Activated CD4-positive, alpha-beta T cell treated with anti-CD3 and anti-CD28 coated beads, Interleukin-2, amount 10 ng/mL, durations not matched to agents 7 days and 5 days (primary cell): ENCODE measurements at regions not wholly inside any gene's neighbourhood (a gene's known extent, or its start where the extent isn't known, plus 50 kb on each side); places are given as distances from the start of the nearest gene placed in this dataset.

Experiments used
- CTCF ChIA-PET: fragments of 350-600 bp; sonication (Branson Sonifier 250); formaldehyde crosslinking; loops from one replicate; lab custom pipeline; 2021; ENCODE audit warnings: antibody characterized with exemption; lab: Charles Lee
- POLR2A ChIA-PET: fragments of 350-600 bp; sonication (Branson Sonifier 250); formaldehyde crosslinking; loops from one replicate; lab custom pipeline; 2021; ENCODE audit warnings: antibody characterized with exemption; lab: Charles Lee
- DNase-seq: peaks from one replicate; pipeline ENCODE4 v3.0.0-alpha.2; 2020
- H3K27ac Mint-ChIP-seq: one replicate; pipeline ENCODE4 v1.8.0; 2021; ENCODE audit warnings: mild to moderate bottlenecking, moderate library complexity, mixed read lengths
- H3K27me3 Mint-ChIP-seq: one replicate; pipeline ENCODE4 v1.8.0; 2021; ENCODE audit warnings: mixed read lengths
- H3K36me3 Mint-ChIP-seq: one replicate; pipeline ENCODE4 v1.8.0; 2021; ENCODE audit warnings: low read depth, mixed read lengths
- H3K4me1 Mint-ChIP-seq: one replicate; pipeline ENCODE4 v1.8.0; 2021; ENCODE audit warnings: mixed read lengths
- H3K4me3 Mint-ChIP-seq: one replicate; pipeline ENCODE4 v1.8.0; 2021; ENCODE audit warnings: mild to moderate bottlenecking, moderate library complexity, mixed read lengths
- H3K9me3 Mint-ChIP-seq: one replicate; pipeline ENCODE4 v1.8.0; 2021; ENCODE audit warnings: mixed read lengths

DNA sequence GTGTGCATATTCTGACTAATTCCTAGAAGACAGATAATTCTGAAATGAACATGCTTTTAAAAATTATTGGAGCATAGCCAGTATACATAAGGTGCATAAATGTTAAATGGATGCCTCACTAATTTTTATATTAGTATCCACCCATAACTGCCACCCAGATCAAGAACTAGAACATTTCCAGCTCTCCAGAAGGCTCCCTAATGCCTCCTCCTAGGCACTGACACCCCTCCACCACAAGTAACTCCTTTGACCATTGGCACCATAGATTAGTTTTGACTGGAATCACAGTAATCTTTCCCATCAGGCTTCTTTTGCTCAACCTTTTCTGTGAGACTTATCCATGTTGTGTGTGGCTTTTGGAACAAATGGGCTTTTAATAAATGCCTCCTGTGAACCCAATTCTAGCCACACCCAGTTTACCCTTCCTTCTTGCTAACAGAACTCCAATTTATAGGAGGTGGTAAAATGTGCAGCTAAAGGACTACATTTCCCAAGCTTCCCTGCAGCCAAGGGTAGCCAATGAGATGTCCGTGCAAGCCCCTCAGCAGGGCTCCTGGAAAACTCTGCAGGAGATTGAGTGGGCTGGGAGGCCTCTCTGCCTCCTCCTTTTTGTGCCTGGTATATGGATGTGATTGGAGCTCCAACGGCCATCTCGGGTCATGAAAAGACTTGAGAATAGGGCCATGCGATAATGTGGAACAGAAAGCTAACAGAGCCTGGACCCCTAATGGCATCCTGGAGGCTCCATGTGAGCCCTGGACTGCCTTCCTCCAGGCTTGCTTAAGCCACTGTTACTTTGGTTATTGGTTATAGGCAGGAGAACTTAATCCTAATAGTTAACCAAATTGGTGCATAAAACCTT lies 322.6 kb upstream of the TLE3 start:
- no peak overlapping the region for H3K4me3 Mint-ChIP-seq
- H3K36me3 Mint-ChIP-seq = peaks cover 10% of the 10 kb centered on the region
- H3K9me3 Mint-ChIP-seq = peaks cover 10% of the 10 kb centered on the region
- peaks cover 15% of the 10 kb centered on the region for H3K4me1 Mint-ChIP-seq
- POLR2A ChIA-PET = no interaction called here
- peaks cover 36% of the 10 kb centered on the region for H3K27me3 Mint-ChIP-seq
- no peak for DNase-seq
- no peak overlapping the region for H3K27ac Mint-ChIP-seq
- CTCF ChIA-PET = no interaction called here

DNA sequence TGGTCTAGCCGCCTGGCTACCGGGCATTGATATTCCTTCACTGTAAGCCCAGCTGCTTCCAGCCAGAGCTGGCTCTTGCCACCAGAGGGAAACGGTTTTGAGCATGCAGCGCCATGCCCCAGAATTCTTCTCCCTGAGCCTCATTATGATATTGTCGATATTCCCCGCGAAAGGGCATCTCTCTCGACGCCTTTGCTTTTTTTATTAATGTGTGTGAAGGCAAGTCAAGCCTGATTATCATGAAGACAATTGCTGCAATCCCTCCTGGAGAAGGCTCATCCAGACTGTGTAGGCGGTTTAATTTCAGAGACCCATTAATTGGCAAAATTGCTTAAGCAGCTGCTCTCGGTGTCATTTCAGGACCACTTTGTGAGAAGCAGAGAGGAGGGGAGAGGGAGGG lies 321.2 kb upstream of the TLE3 start:
- Mint-ChIP-seq H3K9me3 (peaks cover 2% of the 10 kb centered on the region), H3K27me3 (peaks cover 36% of the 10 kb centered on the region), H3K4me1 (peaks cover 2% of the 10 kb centered on the region), H3K36me3 (peaks cover 2% of the 10 kb centered on the region), H3K4me3 (no peak overlapping the region), H3K27ac (no peak overlapping the region)
- no peak for DNase-seq
- ChIA-PET CTCF (no interaction called here), POLR2A (no interaction called here)

DNA sequence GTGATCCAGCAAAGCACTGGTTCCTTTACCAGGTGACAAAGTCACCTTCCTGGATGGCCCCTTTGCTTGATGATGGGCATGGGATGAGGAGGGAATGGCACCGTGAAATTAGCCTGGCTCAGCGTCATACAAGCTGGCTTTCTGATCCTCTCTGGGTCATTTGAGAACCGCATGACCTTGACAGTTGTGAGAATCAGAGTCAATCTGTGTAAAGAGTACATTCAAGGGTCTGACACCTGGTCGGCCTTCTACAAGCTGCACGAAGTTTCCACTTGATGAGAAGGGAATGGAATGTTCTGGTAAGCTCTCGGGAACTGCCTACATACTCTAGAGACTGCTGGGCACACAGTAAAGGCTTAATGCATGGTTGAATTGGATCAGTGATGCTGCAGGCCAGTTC lies 319.8 kb upstream of the TLE3 start:
- no peak for DNase-seq
- H3K27ac Mint-ChIP-seq = no peak overlapping the region
- no peaks in the 10 kb centered on the region for H3K9me3 Mint-ChIP-seq
- no peak overlapping the region for H3K4me3 Mint-ChIP-seq
- POLR2A ChIA-PET = no interaction called here
- CTCF ChIA-PET = no interaction called here
- no peaks in the 10 kb centered on the region for H3K4me1 Mint-ChIP-seq
- H3K36me3 Mint-ChIP-seq = no peaks in the 10 kb centered on the region
- H3K27me3 Mint-ChIP-seq = peaks cover 36% of the 10 kb centered on the region

DNA sequence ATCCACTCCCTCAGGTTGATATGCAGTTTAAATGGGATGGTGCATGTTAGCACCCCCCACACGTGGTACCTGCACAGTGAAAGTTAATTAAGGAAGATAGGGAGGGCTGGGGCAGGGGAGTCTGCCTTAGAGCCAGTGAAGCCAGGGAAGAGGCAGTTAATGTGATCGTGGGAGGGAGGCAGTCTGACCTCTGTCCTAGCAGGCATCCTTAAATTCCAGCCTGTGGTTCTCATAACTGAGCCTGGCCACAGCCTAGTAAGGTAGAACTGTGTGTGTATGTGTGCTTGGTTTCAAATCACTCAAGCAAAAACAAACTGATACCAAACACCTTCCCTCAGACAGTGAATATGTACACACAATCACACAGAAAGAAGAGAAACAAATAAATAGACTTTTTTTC lies 319.1 kb upstream of the TLE3 start:
- no peak for DNase-seq
- H3K36me3 Mint-ChIP-seq = no peaks in the 10 kb centered on the region
- ChIA-PET CTCF (no interaction called here), POLR2A (no interaction called here)
- H3K27me3 Mint-ChIP-seq = peaks cover 30% of the 10 kb centered on the region
- no peak overlapping the region for H3K4me3 Mint-ChIP-seq
- H3K27ac Mint-ChIP-seq = no peak overlapping the region
- H3K4me1 Mint-ChIP-seq = no peaks in the 10 kb centered on the region
- no peaks in the 10 kb centered on the region for H3K9me3 Mint-ChIP-seq

DNA sequence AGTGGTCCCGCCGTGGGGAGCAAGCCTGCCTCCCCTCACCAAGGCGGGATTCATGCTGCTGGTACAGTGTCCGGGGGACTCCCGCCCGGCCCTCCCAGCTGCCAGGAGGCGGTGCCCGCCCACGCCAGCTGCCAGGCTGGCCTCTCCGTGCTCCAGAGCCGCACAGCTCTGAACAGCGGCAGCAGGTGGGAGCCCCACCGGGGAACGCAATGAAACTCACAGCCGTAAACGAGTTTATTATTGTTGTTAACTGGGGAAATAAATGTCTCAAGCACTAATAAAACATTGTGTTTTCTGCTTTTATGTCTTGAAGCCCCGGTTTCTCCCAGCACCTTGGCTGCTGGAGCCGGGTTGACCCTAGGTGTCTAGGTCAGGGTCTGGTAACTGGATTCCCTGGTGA lies 317.7 kb upstream of the TLE3 start:
- CTCF ChIA-PET = no interaction called here
- no peak for DNase-seq
- Mint-ChIP-seq H3K27me3 (peaks cover 21% of the 10 kb centered on the region), H3K4me1 (no peaks in the 10 kb centered on the region), H3K4me3 (no peak overlapping the region), H3K9me3 (no peaks in the 10 kb centered on the region), H3K27ac (no peak overlapping the region), H3K36me3 (no peaks in the 10 kb centered on the region)
- POLR2A ChIA-PET = no interaction called here

DNA sequence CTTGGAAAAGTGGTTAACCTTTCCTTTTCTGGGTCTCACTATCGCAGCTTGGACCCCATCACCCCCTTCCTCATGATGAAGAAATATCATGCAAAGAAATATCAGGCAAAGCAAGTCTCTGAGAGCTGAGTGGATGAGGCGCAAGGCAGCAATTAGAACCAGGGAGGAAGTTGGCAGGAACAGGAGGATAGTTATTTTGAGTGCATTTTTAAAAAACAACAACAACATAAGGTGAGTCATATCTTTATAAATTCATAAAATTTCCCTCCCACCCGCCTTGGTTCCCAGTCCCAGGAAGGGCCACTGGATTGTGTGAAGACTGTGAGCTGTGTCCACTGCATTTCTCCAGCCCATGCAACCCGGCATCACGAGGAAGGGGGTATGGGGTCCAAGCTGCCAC lies 316.9 kb upstream of the TLE3 start:
- H3K27me3 Mint-ChIP-seq = peaks cover 15% of the 10 kb centered on the region
- ChIA-PET POLR2A (no interaction called here), CTCF (no interaction called here)
- no peaks in the 10 kb centered on the region for H3K4me1 Mint-ChIP-seq
- H3K9me3 Mint-ChIP-seq = no peaks in the 10 kb centered on the region
- H3K27ac Mint-ChIP-seq = no peak overlapping the region
- DNase-seq = no peak
- H3K36me3 Mint-ChIP-seq = no peaks in the 10 kb centered on the region
- no peak overlapping the region for H3K4me3 Mint-ChIP-seq

DNA sequence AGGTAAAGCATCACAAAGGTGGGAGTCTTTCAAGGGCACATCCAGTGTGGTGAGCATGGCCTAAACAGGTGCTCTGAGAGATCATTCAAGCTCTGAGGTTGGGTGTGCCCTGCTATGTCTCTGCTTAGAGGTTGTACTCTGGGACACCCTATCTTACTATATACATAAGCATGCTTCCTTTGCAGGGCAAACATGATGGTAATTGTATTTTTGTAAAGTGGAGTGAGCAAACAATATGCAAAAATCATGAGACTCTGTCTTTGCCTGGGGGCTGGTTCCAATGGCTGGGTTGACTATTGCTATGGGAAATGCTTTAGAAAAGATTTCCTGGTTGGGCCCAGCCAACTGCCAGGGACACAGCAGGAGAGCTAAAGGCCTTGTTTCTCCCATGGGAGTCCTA lies 315.1 kb upstream of the TLE3 start:
- H3K4me1 Mint-ChIP-seq = no peaks in the 10 kb centered on the region
- peaks cover 15% of the 10 kb centered on the region for H3K27me3 Mint-ChIP-seq
- ChIA-PET CTCF (interaction anchor here (0.8 to 1.5 kb wide), 2 partner anchors 10 to 91 kb away, joined by 3 to 4 read pairs; no protein-coding TSS in a partner anchor), POLR2A (no interaction called here)
- no peak overlapping the region for H3K4me3 Mint-ChIP-seq
- DNase-seq = no peak
- no peak overlapping the region for H3K27ac Mint-ChIP-seq
- H3K36me3 Mint-ChIP-seq = no peaks in the 10 kb centered on the region
- no peaks in the 10 kb centered on the region for H3K9me3 Mint-ChIP-seq

DNA sequence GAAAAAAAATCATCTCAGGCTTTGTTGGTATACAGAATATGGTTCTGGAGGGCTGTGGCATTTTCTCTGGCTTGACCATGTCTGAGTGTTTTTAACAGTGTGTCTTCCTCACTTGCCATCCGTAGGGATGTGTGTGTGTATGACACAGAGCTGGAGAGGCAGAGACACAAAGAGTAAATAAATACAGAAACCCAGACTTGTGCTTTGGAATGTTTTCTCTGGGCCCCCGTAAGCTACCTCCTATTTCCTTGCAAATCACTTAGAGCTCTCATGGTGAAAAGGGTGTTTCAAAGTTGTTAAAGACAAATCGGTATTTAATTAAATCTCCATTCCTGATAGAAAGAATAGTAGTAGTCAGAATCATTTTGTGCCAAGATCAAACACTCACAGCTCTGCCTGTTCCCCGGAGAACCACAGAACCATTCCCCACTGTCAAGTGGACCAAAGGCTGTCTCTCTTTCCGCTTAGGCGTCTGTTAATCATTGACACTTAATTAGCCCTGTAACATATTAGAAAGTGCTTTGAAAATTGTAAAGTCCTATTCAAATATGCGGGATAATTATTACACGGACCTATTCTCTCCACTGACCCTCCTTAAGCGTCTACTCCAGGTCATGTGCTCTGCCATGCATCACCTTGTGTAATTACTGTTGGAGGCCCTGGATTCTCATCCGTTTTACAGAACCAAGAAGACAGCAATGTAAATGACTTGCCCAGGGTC lies 313.6 kb upstream of the TLE3 start:
- CTCF ChIA-PET = no interaction called here
- Mint-ChIP-seq H3K36me3 (no peaks in the 10 kb centered on the region), H3K9me3 (no peaks in the 10 kb centered on the region), H3K27me3 (peaks cover 12% of the 10 kb centered on the region), H3K4me3 (no peak overlapping the region), H3K27ac (no peak overlapping the region), H3K4me1 (no peaks in the 10 kb centered on the region)
- DNase-seq = no peak
- POLR2A ChIA-PET = no interaction called here

DNA sequence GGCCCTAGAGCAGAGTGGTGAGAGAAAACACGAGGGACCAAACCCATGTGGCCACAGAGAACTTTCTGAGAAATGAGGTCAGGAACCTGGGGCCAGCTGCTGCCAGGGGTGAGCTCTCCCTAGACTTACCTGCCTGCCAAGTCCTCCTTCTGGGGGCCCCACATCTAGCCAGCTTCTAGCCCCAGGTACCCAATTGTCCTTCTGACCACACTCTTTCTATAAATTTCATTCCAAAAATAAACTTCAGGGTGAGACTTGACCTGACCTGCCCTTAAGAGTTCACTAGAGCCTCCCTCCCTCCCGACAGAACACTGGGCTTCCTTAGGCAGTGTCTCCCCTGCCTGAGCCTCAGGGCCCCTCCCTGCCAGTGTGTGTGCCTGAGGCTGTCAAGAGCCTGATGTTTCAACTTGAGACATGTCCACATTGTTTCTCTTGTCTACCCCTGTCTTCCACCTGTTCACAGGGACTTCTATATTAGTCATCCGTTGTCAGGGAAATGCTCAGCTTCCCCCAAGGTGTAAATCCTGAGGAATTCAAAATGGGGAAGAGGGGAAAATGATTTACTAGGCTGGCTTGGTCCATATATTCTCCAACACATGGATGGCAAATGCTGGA lies 312.8 kb upstream of the TLE3 start:
- no peaks in the 10 kb centered on the region for H3K4me1 Mint-ChIP-seq
- ChIA-PET POLR2A (no interaction called here), CTCF (no interaction called here)
- no peak overlapping the region for H3K4me3 Mint-ChIP-seq
- no peaks in the 10 kb centered on the region for H3K36me3 Mint-ChIP-seq
- no peaks in the 10 kb centered on the region for H3K9me3 Mint-ChIP-seq
- DNase-seq = no peak
- H3K27ac Mint-ChIP-seq = no peak overlapping the region
- H3K27me3 Mint-ChIP-seq = peaks cover 12% of the 10 kb centered on the region

DNA sequence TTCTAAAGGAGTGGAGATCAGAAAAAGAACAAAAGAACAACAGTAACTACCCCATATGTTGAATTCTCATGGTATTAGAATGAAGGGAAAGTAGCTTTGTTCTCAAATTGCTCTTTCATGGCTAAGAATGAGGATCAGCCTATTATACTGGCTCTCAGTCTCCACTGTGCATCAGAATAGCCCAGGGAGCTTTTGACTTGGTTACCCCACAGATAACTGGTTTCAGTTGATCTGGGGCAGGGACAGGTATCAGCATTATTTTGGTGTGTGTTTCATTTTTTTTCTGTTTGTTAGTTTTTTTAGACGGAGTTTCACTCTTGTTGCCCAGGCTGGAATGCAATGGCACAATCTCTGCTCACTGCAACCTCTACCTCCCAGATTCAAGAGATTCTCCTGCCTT lies 311.7 kb upstream of the TLE3 start:
- Mint-ChIP-seq H3K27me3 (peaks cover 16% of the 10 kb centered on the region), H3K27ac (no peak overlapping the region), H3K4me1 (no peaks in the 10 kb centered on the region), H3K9me3 (no peaks in the 10 kb centered on the region), H3K36me3 (no peaks in the 10 kb centered on the region), H3K4me3 (no peak overlapping the region)
- DNase-seq = no peak
- ChIA-PET CTCF (no interaction called here), POLR2A (no interaction called here)

DNA sequence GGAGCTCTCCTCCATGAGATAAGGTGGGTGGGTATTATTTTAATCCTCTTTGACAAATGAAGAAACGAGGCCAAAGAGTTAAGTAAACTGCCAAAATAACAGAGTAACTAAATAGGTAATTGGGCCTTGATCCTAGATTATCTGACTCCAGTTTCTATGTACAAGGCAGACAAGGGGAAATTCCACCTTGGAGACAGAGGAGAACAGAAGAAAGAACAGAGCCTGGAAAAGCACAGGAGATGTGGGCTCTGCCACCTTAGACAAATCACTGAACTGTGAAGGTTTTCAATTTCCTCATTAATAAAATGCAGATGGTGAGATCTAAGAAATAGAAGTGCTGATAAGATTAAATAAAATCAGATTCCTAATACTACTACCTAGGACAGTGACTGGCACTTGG lies 310.2 kb upstream of the TLE3 start:
- Mint-ChIP-seq H3K27me3 (peaks cover 16% of the 10 kb centered on the region), H3K27ac (no peak overlapping the region), H3K36me3 (no peaks in the 10 kb centered on the region), H3K9me3 (no peaks in the 10 kb centered on the region), H3K4me3 (no peak overlapping the region), H3K4me1 (no peaks in the 10 kb centered on the region)
- ChIA-PET POLR2A (no interaction called here), CTCF (interaction anchor here (1.0 to 1.3 kb wide), 2 partner anchors 14 to 107 kb away, joined by 3 read pairs; no protein-coding TSS in a partner anchor)
- no peak for DNase-seq

DNA sequence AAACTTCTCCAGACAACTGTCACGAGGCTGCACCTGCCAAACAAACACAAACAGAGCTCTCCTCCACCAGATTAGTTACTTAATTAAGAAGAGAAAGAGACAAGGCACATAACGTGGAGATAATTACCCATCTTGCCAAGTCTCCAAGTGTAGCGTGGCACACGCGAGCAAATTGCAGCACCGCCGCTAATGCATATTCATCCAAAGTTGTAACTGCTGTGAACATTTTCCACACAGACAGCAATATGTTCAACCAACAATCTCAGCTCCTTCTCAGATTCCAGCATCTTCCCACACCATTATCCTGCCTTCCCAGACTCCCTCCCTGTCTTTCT lies 309.6 kb upstream of the TLE3 start:
- ChIA-PET POLR2A (no interaction called here), CTCF (interaction anchor here (1.3 kb wide), 1 partner anchor 14 kb away, joined by 3 read pairs; no protein-coding TSS in a partner anchor)
- Mint-ChIP-seq H3K4me1 (no peaks in the 10 kb centered on the region), H3K27ac (no peak overlapping the region), H3K36me3 (no peaks in the 10 kb centered on the region), H3K27me3 (peaks cover 21% of the 10 kb centered on the region), H3K9me3 (no peaks in the 10 kb centered on the region), H3K4me3 (no peak overlapping the region)
- DNase-seq = no peak
